CD1c-positive myeloid dendritic cell (primary cell): ENCODE measurements at regions not wholly inside any gene's neighbourhood (a gene's known extent, or its start where the extent isn't known, plus 50 kb on each side); places are given as distances from the start of the nearest gene placed in this dataset.

Source experiments
- DNase-seq: peaks from one replicate; pipeline ENCODE4 v3.0.0-alpha.2; 2016; ENCODE audit errors: extremely low spot score

GRCh38 chr2:129888896-129889295 lies 90.6 kb upstream of the RAB6C start:
- DNase-seq: no peak

GRCh38 chr2:129891341-129892320 lies 87.8 kb upstream of the RAB6C start:
- no peak for DNase-seq

- no peak for DNase-seq
These were observed 87.1 kb upstream of the RAB6C start for GRCh38 chr2:129892360-129892759.

DNA sequence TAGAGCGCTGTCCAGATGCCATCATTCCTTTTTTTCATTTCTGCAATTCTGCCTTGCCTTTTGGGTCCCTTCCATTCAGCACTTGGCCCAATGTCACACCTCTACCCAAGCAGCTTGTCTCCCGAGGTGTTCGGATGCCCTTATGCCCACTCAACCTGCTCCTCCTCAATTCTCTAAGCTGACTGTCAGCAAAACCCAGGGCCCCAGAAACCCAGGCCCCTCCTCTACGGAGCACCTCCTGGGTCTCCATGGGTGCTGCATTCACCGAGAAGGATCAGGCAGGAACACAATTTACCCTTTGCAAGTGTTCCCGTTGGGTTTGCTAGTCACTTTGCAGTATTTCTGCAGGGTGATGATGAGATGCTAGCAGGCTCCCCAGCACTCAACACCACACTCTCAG lies 86.7 kb upstream of the RAB6C start:
- DNase-seq: no peak

DNA sequence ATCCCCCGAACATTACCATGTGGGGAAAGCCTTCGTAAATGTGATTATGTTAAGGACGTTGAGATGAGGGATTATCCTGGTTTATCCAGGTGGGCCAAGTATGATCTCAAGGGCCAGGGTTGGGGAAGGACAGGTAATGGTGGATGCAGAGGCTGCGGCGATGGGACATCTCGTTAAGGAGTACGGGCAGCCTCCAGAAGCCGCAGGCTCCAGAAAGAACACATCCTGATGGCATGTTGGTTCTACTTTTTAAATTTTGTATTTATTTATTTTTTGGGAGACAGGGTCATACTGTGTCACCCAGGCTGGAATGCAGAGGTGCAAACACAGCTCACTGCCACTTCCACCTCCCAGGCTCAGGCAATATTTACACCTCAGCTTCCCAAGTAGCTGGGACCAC lies 86.2 kb upstream of the RAB6C start:
- DNase-seq: no peak

DNA sequence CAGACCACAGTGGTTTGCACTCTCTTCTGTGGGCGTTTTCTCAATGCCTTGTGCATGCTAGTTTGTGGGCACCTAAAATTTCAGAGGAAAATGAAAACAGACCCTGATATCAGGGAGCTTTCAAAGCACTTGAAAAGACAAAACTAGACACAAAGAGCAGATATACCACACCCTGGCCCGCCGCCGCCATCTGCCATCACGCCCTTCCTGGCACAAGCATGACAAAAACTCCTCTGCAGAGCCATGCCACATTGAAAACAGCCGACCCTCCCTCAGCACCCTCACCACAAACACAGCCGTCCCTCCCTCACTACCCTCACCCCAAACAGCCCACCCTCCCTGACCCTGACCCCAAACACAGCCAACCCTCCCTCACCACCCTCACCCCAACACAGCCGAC lies 84.8 kb upstream of the RAB6C start:
- DNase-seq: no peak

GRCh38 chr2:129895061-129895460 lies 84.4 kb upstream of the RAB6C start:
- no peak for DNase-seq

DNA sequence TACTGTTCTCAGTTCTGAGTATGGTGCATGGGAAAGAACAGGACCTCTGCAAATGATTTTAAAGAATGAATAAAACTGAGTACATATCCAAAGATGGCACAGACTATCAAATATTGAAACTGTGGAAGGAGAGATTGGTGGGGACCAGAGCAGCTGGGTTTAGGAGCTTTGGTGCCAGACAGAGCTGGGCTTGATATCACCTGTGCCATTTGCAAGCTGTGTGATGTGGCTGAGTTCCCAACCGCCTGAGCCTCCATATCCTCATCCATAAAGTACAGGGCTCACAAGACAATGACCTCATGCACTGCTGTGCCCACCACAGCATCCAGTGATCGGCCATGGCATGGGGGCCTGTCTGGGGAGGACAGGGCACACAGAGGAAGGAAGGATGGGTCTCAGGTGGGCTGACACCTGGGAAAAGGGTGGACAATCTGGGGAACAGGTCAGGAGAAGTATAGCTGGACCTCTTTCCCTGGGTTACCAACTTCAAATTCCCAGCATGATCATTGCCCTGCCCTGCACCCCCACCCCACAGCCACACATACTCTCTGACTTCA lies 83.9 kb upstream of the RAB6C start:
- DNase-seq: no peak

- no peak for DNase-seq
These were observed 83.0 kb upstream of the RAB6C start for GRCh38 chr2:129896226-129897100.

- no peak for DNase-seq
These were observed 77.6 kb upstream of the RAB6C start for GRCh38 chr2:129901754-129902415.

DNA sequence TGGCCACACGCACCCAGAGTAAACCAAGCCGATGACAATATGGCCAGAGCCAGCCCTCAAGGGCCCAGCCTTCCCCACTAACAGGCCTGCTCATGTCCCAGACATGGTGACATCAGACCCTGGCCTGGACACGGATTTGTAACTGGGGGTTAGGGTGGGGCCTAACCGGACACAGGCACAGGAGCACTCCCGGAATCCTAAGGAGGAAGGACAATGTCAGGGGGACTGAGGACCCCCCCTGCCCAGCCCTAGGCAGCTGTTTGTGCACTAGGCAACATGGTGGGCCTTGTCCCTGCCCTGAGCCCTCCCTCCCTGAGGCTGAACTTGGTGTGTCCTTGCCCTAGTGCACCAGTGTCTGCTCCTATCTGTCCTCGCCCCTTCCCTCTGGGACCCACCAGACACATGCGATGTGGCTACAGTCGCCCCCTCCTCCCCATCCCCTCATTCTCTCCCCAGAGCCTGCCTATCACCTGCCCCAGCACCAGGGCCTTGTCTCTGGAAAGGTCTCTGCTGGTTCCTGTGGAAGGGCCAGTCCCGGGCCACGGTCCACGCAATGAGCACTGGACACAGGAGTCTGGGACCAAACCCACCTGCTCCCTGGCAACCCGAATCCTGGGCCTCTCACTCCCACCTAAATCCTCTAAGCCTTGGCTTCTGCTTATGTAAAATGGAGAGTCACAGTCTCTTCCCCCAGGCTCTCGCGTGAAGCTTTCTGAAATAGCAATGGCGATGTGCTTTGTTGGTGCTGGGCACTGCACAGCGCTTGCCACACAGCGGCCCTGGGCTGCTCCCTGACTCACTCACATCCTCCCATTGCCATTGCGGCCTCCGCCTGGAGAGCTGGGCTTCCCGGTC lies 76.5 kb upstream of the RAB6C start:
- no peak for DNase-seq

- DNase-seq: no peak
These were observed 75.7 kb upstream of the RAB6C start for GRCh38 chr2:129903586-129904425.

- no peak for DNase-seq
These were observed 74.7 kb upstream of the RAB6C start for GRCh38 chr2:129904532-129905446.

- DNase-seq: no peak
These were observed 73.8 kb upstream of the RAB6C start for GRCh38 chr2:129905664-129906081.

GRCh38 chr2:129906139-129906860 lies 73.2 kb upstream of the RAB6C start:
- no peak for DNase-seq

GRCh38 chr2:129906861-129907235 lies 72.6 kb upstream of the RAB6C start:
- no peak for DNase-seq

- no peak for DNase-seq
These were observed 72.0 kb upstream of the RAB6C start for GRCh38 chr2:129907256-129907998.
